GM10266 (cell line): ENCODE measurements at regions not wholly inside any gene's neighbourhood (a gene's known extent, or its start where the extent isn't known, plus 50 kb on each side); places are given as distances from the start of the nearest gene placed in this dataset.

Experiments
- DNase-seq: peaks from one replicate; pipeline ENCODE4 v3.0.0; 2012; ENCODE audit errors: extremely low spot score
- TF ChIP-seq, protein P1 (sequence below): IDR thresholded peaks from 2 replicates; pipeline ENCODE4 v1.5.1; 2012; ENCODE audit warnings: mild to moderate bottlenecking, low read depth; ENCODE audit not compliant: control insufficient read depth, insufficient read depth; ENCODE audit errors: missing control alignments

DNA sequence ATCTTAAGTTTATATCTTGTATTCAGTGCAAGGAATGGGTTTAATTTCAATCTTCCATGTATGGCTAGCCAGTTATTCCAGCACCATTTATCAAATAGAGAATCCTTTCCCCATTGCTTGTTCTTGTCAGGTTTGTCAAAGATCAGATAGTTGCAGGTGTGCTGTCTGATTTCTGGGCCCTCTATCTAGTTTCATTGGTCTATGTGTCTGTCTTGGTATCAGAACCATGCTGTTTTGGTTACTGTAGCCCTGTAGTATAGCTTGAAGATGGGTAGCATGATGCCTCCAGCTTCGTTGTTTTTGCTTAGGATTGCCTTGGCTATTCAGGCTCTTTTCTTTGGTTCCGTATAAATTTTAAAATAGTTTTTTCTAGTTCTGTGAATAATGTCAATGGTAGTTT lies 200.0 kb downstream of the MANEA start:
- no peak for DNase-seq
- TF ChIP-seq, protein P1, sequence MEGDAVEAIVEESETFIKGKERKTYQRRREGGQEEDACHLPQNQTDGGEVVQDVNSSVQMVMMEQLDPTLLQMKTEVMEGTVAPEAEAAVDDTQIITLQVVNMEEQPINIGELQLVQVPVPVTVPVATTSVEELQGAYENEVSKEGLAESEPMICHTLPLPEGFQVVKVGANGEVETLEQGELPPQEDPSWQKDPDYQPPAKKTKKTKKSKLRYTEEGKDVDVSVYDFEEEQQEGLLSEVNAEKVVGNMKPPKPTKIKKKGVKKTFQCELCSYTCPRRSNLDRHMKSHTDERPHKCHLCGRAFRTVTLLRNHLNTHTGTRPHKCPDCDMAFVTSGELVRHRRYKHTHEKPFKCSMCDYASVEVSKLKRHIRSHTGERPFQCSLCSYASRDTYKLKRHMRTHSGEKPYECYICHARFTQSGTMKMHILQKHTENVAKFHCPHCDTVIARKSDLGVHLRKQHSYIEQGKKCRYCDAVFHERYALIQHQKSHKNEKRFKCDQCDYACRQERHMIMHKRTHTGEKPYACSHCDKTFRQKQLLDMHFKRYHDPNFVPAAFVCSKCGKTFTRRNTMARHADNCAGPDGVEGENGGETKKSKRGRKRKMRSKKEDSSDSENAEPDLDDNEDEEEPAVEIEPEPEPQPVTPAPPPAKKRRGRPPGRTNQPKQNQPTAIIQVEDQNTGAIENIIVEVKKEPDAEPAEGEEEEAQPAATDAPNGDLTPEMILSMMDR, result no peak

DNA sequence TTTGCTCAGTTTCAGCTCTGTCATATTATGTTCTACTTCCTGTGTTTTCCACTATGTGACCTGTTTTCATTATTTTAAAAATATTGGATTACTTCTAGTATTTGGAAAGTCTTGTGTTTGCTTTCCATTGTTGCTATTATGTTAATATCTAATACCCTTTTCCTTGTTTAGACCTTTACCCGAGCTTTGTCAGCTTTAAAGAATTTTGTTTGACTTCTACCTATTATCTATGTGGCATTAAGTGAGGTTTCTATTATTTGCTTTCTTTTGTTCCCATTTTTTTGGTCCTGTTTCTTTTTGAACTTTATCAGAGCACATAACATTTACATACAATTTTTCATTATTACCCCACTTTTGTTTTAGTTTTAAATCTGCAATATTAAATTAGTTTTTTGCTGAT lies 202.7 kb downstream of the MANEA start:
- DNase-seq, result no peak
- TF ChIP-seq, protein P1, result no peak

DNA sequence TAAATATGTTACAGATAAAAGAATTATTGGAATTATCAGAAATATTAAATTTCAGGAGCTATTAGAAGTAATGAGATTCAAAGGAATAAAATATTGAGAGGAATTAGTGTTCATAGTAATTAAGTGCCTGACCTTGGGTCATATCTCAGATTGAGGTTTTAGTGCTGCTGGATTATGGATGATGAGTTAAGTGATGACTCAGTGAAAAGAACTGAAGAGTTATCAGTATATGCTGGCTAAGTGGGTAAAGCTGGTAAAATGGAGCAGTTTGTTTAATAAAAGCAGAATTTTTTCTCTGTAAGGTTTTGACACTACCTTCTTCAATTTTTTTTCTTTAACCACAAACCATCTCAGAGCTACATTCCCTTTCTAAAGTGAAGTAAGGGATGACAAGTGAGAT lies 206.7 kb downstream of the MANEA start:
- DNase-seq, result no peak
- TF ChIP-seq, protein P1, result no peak

DNA sequence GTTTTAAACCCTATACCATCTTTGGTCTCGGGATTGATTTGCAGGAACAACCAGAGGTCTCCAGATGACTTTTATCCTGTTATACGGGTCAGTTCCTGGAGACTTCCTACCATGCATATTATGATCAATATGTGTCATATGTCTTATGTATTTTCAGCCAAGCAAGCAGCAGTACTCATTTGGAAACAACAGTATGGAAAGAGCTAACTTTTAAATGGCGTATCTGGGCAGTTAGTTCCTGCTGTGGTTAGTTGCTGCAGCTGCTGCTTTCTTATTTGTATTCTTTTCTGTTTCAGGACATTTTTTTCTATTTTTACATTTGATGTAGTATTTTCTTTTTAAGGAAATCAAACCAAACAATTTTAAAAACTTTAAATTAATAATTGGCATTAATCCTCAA lies 207.5 kb downstream of the MANEA start:
- no peak for DNase-seq
- TF ChIP-seq, protein P1, result no peak

DNA sequence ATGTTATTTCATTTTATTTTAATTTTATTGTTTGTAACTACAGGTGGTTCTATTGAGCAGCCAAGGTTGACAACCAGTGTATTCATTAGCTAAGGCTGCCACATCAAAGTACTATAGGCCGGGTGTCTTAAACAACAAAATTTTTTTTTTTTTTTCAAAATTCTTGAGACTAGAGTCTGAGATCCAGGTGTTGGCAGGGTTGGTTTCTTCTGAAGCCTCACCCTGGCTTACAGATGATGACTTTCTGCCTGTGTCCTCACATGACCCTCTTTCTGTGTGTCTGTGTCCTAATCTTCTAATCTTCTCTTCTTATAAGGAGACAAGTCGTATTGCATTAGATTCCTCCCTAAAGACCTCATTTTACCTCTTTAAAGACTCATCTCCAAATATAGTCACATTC lies 208.4 kb downstream of the MANEA start:
- TF ChIP-seq, protein P1, result no peak
- no peak for DNase-seq

DNA sequence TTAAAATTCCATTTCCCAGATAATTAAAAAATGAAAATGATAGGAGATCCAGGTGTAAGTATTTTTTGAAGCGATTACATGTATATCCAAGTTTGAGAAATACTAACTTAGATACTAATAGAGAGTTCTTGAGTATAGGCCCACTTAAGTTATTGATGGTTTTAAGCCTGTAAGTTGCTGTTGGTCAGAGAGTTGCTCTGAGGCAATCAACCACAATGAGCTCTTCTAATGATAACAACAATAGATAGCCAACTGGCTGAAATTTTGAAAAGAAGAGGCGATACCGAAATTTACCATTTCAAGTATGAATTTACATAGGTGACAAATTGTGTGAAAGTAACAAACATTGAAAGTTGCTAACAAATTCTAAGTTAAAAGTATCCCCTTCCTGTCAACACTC lies 209.5 kb downstream of the MANEA start:
- TF ChIP-seq, protein P1, result no peak
- no peak for DNase-seq

DNA sequence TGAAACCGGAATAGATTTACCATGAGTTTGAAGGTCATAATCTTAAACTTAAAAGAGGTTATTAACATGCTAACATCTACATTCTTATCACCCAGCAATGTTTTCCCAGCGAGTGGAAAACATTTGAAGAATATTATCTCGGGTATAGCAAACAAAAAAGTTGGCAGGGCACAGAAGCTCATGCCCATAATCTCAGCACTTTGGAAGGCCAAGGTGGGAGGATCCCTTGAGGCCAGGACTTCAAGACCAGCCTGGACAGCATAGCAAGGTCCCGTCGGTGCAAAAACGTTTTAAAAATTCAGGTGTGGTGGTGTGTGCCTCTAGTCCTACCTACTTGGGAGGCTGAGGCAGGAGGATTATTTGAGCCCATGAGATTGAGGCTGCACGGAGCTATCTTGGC lies 213.5 kb downstream of the MANEA start:
- no peak for DNase-seq
- TF ChIP-seq, protein P1, result no peak

DNA sequence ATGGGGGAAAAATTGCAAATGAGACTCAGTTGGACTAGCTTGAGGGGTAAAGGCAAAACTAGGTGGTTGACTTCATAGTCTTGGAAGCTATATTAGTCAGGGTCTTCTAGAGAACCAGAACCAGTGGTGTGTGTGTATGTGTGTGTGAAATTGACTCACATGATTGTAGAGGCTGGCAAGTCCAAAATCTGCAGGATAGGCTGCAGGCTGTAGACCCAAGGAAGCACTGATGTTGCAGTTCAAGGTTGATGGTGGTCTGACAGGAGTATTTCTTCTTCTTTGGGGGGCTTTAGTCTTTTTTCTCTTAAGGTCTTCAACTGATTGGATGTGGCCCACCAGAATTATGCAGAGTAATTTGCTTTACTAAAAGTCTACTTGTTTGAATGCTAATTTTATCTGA lies 217.4 kb downstream of the MANEA start:
- TF ChIP-seq, protein P1, result no peak
- no peak for DNase-seq
